GM12878 (cell line): ENCODE measurements at regions not wholly inside any gene's neighbourhood (a gene's known extent, or its start where the extent isn't known, plus 50 kb on each side); places are given as distances from the start of the nearest gene placed in this dataset.

Source experiments
- ATAC-seq: fragments of 200-7000 bp; cut with Tn5 transposase; 3 replicates; pipeline ENCODE4 v1.9.1; 2020; ENCODE audit warnings: mild to moderate bottlenecking, moderate library complexity
- BruUV-seq: library from RNA; stranded (reverse); fragments of 400-500 nt; replicated peaks from 2 replicates; lab custom pipeline; 2021; lab: Mats Ljungman, UMichigan
- CTCF ChIA-PET: fragments of 300-600 bp; sonication (Branson Sonifier 250); formaldehyde crosslinking; extraction: SDS; loops from one replicate; lab custom pipeline; 2021; ENCODE audit warnings: inconsistent platforms; lab: Yijun Ruan, JAX
- POLR2A ChIA-PET: fragments of 350-600 bp; formaldehyde crosslinking; extraction: SDS; loops from one replicate; lab custom pipeline; 2021; ENCODE audit warnings: inconsistent platforms; lab: Charles Lee
- RAD21 ChIA-PET: fragments of 300-600 bp; sonication (Branson Sonifier 250); formaldehyde crosslinking; loops from one replicate; lab custom pipeline; 2023; ENCODE audit warnings: antibody characterized with exemption; ENCODE audit not compliant: unreplicated experiment; lab: Charles Lee
- SMC1A ChIA-PET: fragments of 300-600 bp; sonication (Branson Sonifier 250); formaldehyde crosslinking; loops from one replicate; lab custom pipeline; 2023; ENCODE audit not compliant: unreplicated experiment, uncharacterized antibody; lab: Charles Lee
- DNase-seq: peaks from one replicate; pipeline ENCODE4 v3.0.0-alpha.2; 2011; ENCODE audit warnings: low read depth, low spot score
- FAIRE-seq: peaks from 3 replicates; lab custom pipeline; 2011; peaks lifted over from hg19 to GRCh38; lab: Jason Lieb, UNC
- H2AFZ ChIP-seq: 2 replicates; pipeline ENCODE4 v1.6.0; 2011; ENCODE audit warnings: low read depth, low read length, control low read depth; ENCODE audit not compliant: control insufficient read depth
- H3K27ac ChIP-seq: 2 replicates; pipeline ENCODE4 v1.5.1; 2011; ENCODE audit warnings: control low read depth; ENCODE audit not compliant: control insufficient read depth, insufficient read depth
- H3K27me3 ChIP-seq, 2 experiments: replicated peaks in 1 of 2; 2 replicates each; pipeline versions ENCODE4 v1.6.0 to v1.6.1; 2011; ENCODE audit warnings: low read length in 1 of 2; ENCODE audit not compliant: control insufficient read depth in 2 of 2, insufficient read depth in 2 of 2
- H3K36me3 ChIP-seq, 2 experiments: 2 replicates each; pipeline ENCODE4 v1.5.1; 2011; ENCODE audit warnings: low read length in 1 of 2; ENCODE audit not compliant: control insufficient read depth in 2 of 2, insufficient read depth in 2 of 2
- H3K4me1 ChIP-seq: 2 replicates; pipeline ENCODE4 v1.6.1; 2011; ENCODE audit warnings: mild to moderate bottlenecking, low read length, moderate library complexity, mixed read lengths; ENCODE audit not compliant: control insufficient read depth, insufficient read depth
- H3K4me2 ChIP-seq: 2 replicates; pipeline ENCODE4 v1.6.0; 2011; ENCODE audit warnings: control low read depth; ENCODE audit not compliant: control insufficient read depth, insufficient read depth
- H3K4me3 ChIP-seq: fragments of 200-600 bp; sonication (generic); 2 replicates; pipeline ENCODE4 v1.5.1; 2016
- H3K79me2 ChIP-seq: 2 replicates; pipeline ENCODE4 v1.6.0; 2011; ENCODE audit warnings: low read length; ENCODE audit not compliant: control insufficient read depth, insufficient read depth
- H3K9ac ChIP-seq: 2 replicates; pipeline ENCODE4 v1.8.0; 2011; ENCODE audit warnings: low read length, control low read depth, mixed read lengths; ENCODE audit not compliant: control insufficient read depth, insufficient read depth
- H3K9me3 ChIP-seq: replicated peaks from 3 replicates; pipeline ENCODE4 v1.5.1; 2011; ENCODE audit warnings: mild to moderate bottlenecking, low read length; ENCODE audit not compliant: control insufficient read depth, insufficient read depth
- H4K20me1 ChIP-seq: 2 replicates; pipeline ENCODE4 v1.6.0; 2011; ENCODE audit not compliant: control insufficient read depth, insufficient read depth
- BACH1 ChIP-seq: fragments of 450-650 bp; IDR thresholded peaks from 2 replicates; pipeline ENCODE4 v1.6.1; 2017; ENCODE audit warnings: mild to moderate bottlenecking, borderline replicate concordance
- BCL3 ChIP-seq: IDR thresholded peaks from 2 replicates; pipeline ENCODE4 v1.6.1; 2011; ENCODE audit warnings: borderline replicate concordance, low read depth, mild to moderate bottlenecking, moderate library complexity, low read length; ENCODE audit not compliant: insufficient read depth, poor library complexity, severe bottlenecking
- E2F4 ChIP-seq: IDR thresholded peaks from 2 replicates; pipeline ENCODE4 v1.6.1; 2012; ENCODE audit warnings: low read depth, low read length, improper control_type of control experiment
- ETV6 ChIP-seq, 2 experiments: fragments of 450-650 bp in 1 of 2; IDR thresholded peaks in 1 of 2; conservative IDR thresholded peaks in 1 of 2; 2 replicates each; pipeline ENCODE4 v1.6.1; 2014; ENCODE audit warnings: antibody characterized with exemption in 1 of 2, borderline replicate concordance in 1 of 2, low read depth in 1 of 2, mild to moderate bottlenecking in 1 of 2, moderate library complexity in 1 of 2
- GABPA ChIP-seq: IDR thresholded peaks from 2 replicates; pipeline ENCODE4 v1.6.1; 2014; ENCODE audit warnings: antibody characterized with exemption, low read depth, mild to moderate bottlenecking, inconsistent platforms
- MEF2B ChIP-seq: fragments of 450-650 bp; IDR thresholded peaks from 2 replicates; pipeline ENCODE4 v1.6.1; 2018; ENCODE audit warnings: mild to moderate bottlenecking, moderate library complexity; ENCODE audit not compliant: partially characterized antibody, poor library complexity, severe bottlenecking
- NFYA ChIP-seq: IDR thresholded peaks from 2 replicates; pipeline ENCODE4 v1.6.1; 2011; ENCODE audit warnings: low read depth, mild to moderate bottlenecking, low read length, improper control_type of control experiment, borderline replicate concordance
- NR2C1 ChIP-seq: fragments of 450-650 bp; IDR thresholded peaks from 2 replicates; pipeline ENCODE4 v1.6.1; 2017; ENCODE audit warnings: antibody characterized with exemption, mild to moderate bottlenecking, moderate library complexity
- POLR2A ChIP-seq: IDR thresholded peaks from 2 replicates; pipeline ENCODE4 v1.6.1; 2011; ENCODE audit warnings: low read depth, mild to moderate bottlenecking, low read length
- RAD51 ChIP-seq: fragments of 450-650 bp; IDR thresholded peaks from 2 replicates; pipeline ENCODE4 v1.6.1; 2016; ENCODE audit warnings: moderate library complexity, mild to moderate bottlenecking, inconsistent platforms
- RCOR1 ChIP-seq: conservative IDR thresholded peaks from 2 replicates; pipeline ENCODE4 v1.6.1; 2012; ENCODE audit warnings: low read depth, low read length, improper control_type of control experiment
- RFX5 ChIP-seq: IDR thresholded peaks from 2 replicates; pipeline ENCODE4 v1.6.1; 2011; ENCODE audit warnings: low read depth, low read length, improper control_type of control experiment
- SIN3A ChIP-seq: IDR thresholded peaks from 2 replicates; pipeline ENCODE4 v1.6.1; 2012; ENCODE audit warnings: low read depth, low read length, improper control_type of control experiment
- SMARCA5 ChIP-seq: fragments of 450-650 bp; IDR thresholded peaks from 2 replicates; pipeline ENCODE4 v1.6.1; 2017; ENCODE audit warnings: mild to moderate bottlenecking
- TAF1 ChIP-seq: IDR thresholded peaks from 2 replicates; pipeline ENCODE4 v1.6.1; 2011; ENCODE audit warnings: mild to moderate bottlenecking, low read depth, low read length, borderline replicate concordance
- TCF7 ChIP-seq: IDR thresholded peaks from 2 replicates; pipeline ENCODE4 v1.6.1; 2014; ENCODE audit warnings: antibody characterized with exemption, borderline replicate concordance
- ZBED1 ChIP-seq: IDR thresholded peaks from 2 replicates; pipeline ENCODE4 v1.6.1; 2016; ENCODE audit warnings: borderline replicate concordance
- ZNF207 ChIP-seq: fragments of 450-650 bp; IDR thresholded peaks from 2 replicates; pipeline ENCODE4 v1.6.1; 2014; ENCODE audit warnings: antibody characterized with exemption, mild to moderate bottlenecking, borderline replicate concordance
- WGBS: methylation state at CpG from one replicate; pipeline ENCODE4 v1.1.6; 2016; ENCODE audit warnings: low lambda C conversion rate; ENCODE audit not compliant: insufficient replicate concordance, insufficient coverage; ENCODE audit errors: missing lambda C conversion rate; 5-methylcytosine and 5-hydroxymethylcytosine counted together
- in situ Hi-C: fragments of 300-500 bp; cut with MboI; formaldehyde crosslinking; loops from 9 replicates; pipeline ENCODE4 v1.14.3; 2018; ENCODE audit warnings: mixed read lengths
- intact Hi-C: fragments of 100-400 bp; cut with micrococcal nuclease; formaldehyde crosslinking; loops from one replicate; pipeline ENCODE4 v1.14.2; 2022; ENCODE audit not compliant: unreplicated experiment

GRCh38 chr3:189080745-189081144 lies 91.0 kb upstream of the TPRG1 start:
- intact Hi-C loops = no loop called here
- RAD21 ChIA-PET = no interaction called here
- Histone ChIP-seq H3K4me1 (no peaks in the 10 kb centered on the region), H3K9ac (no peak overlapping the region), H3K4me3 (no peak overlapping the region), H3K9me3 (no peaks in the 10 kb centered on the region), H3K27ac (no peak overlapping the region), H3K36me3 (no peaks in the 10 kb centered on the region), H3K27me3 (no peaks in the 10 kb centered on the region), H4K20me1 (no peaks in the 10 kb centered on the region), H3K4me2 (no peak overlapping the region), H2AFZ (no peak overlapping the region), H3K79me2 (no peaks in the 10 kb centered on the region)
- FAIRE-seq (no peak), DNase-seq (no peak), ATAC-seq (no peak)
- SMC1A ChIA-PET = no interaction called here
- no TSS peak for BruUV-seq
- POLR2A ChIA-PET = no interaction called here
- 3% methylated on average over 2 of the region's 2 CpGs for WGBS
- TF ChIP-seq TAF1 (no peak), E2F4 (no peak), NFYA (no peak), BCL3 (no peak), ETV6 (conservative IDR thresholded peaks at IDR 0.05 in 1 of 2, IDR thresholded peaks at IDR 0.05 in 1 of 2; ENCODE audit: borderline replicate concordance in 1 of 2, low read depth in 1 of 2) (no peak), MEF2B (no peak), RAD51 (no peak), TCF7 (no peak), NR2C1 (no peak), RCOR1 (no peak), GABPA (no peak), ZBED1 (no peak), BACH1 (no peak), SIN3A (no peak), SMARCA5 (no peak), RFX5 (no peak), POLR2A (no peak), ZNF207 (no peak)
- CTCF ChIA-PET = no interaction called here
- in situ Hi-C loops = no loop called here
